ENCODE measurements at regions not wholly inside any gene's neighbourhood (a gene's known extent, or its start where the extent isn't known, plus 50 kb on each side); places are given as distances from the start of the nearest gene placed in this dataset.

DNA sequence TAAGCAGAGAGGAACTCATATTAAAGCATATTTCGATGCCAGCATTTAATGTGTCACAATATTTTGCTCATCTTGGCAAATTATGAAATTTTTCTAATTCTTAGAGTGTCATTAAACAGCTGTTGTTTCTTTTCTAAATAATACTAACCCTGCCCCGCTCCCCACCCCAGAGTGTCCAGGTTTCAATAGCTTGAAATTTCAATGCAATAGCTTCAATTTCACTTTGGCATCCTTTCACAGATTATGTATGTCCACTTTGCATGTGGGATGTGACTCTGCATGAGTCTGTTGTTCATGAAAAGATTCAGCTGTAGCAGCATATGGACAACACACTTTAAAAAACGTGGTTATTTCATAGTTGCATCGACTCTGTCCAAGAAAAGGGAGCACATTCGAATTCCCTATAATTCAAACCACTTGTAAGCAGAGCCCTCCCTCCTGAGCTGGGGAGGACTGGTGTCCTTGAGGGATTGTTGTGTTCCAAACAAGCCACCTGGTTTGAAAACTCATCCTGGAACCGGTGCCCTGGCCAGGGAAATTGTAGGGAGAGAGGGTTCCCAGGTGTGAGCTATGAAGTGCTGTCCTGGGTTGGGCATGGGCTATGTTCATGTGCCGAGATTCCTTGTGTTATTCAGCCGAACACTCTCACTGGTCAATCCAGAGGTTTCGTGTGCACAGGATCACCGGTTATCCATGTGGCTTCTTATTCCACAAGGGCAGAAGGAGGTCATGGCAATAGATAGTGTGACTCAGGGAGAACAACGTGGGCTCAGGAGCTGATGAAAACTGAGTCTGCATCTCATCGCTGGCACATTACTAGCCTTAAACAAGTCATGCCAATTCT lies 64.6 kb upstream of the CREB5 start:
- no peak overlapping the region for H3K4me3 ChIP-seq (replicated peaks; ENCODE audit: low read depth, low read length)
- peak; percentile 65 for DNase-seq (ENCODE audit: extremely low read depth, low read depth)
- TF ChIP-seq, protein P1, sequence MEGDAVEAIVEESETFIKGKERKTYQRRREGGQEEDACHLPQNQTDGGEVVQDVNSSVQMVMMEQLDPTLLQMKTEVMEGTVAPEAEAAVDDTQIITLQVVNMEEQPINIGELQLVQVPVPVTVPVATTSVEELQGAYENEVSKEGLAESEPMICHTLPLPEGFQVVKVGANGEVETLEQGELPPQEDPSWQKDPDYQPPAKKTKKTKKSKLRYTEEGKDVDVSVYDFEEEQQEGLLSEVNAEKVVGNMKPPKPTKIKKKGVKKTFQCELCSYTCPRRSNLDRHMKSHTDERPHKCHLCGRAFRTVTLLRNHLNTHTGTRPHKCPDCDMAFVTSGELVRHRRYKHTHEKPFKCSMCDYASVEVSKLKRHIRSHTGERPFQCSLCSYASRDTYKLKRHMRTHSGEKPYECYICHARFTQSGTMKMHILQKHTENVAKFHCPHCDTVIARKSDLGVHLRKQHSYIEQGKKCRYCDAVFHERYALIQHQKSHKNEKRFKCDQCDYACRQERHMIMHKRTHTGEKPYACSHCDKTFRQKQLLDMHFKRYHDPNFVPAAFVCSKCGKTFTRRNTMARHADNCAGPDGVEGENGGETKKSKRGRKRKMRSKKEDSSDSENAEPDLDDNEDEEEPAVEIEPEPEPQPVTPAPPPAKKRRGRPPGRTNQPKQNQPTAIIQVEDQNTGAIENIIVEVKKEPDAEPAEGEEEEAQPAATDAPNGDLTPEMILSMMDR (IDR thresholded peaks at IDR 0.05; ENCODE audit: low read depth, low read length, missing control alignments), result no peak

DNA sequence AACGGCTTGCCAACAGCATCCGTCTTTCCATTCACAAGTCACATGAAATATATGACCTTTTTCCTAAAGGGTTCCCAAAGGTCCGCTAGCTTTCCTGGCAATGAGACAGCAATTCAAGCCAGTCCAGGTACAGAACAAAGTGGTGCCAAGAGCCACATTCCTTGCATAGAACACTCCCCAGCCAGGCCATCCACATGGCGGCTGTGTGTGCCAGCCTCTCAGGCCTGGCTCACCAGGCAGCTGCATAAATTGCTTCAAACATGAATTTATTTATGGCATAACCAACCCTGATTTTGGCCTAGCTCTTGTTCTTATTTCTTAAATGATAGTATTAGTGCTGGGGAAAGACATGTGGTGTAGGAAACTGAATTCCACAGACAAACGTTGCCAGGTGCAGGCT lies 63.7 kb upstream of the CREB5 start:
- DNase-seq (ENCODE audit: extremely low read depth, low read depth), result no peak
- TF ChIP-seq, protein P1 (IDR thresholded peaks at IDR 0.05; ENCODE audit: low read depth, low read length, missing control alignments), result no peak
- H3K4me3 ChIP-seq (replicated peaks; ENCODE audit: low read depth, low read length), result no peak overlapping the region

DNA sequence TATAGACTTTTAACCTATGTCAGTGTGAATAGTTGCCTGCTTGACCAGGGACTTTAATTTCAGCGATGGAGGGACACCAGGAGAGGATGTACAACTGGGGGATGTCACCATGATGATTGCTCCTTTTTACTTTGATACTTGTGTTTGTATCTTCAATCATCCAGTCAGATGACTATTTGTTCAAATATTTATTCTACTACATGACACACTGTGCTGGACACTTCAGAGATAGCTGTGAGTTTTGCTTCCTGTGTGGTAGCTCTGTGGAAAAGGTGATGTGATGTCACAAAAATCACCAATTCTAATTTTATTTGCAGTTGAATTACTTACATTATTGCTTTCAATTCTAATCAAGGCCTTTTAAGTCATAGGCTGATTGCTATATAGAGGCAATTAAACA lies 62.7 kb upstream of the CREB5 start:
- TF ChIP-seq, protein P1 (IDR thresholded peaks at IDR 0.05; ENCODE audit: low read depth, low read length, missing control alignments), result no peak
- no peak for DNase-seq (ENCODE audit: extremely low read depth, low read depth)
- H3K4me3 ChIP-seq (replicated peaks; ENCODE audit: low read depth, low read length), result no peak overlapping the region

DNA sequence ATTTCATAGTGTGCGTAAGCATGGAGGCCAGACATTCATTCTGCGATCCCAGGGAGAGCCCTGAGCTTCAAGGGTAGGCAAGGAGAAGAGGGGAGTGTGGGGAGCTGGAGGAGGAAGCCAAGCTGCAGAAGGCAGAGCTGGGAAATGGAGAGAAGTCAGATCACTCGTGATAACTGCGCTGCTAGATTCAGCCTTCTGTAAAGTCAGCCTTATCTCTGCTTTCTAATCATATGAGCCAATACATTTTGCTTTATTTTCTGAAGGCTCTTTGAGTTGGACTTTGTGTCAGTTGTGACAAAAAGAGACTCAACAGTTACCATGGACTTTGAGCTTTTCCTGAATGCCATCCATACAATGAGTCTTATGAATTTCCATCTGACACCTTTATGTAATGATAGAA lies 61.7 kb upstream of the CREB5 start:
- TF ChIP-seq, protein P1 (IDR thresholded peaks at IDR 0.05; ENCODE audit: low read depth, low read length, missing control alignments), result no peak
- no peak for DNase-seq (ENCODE audit: extremely low read depth, low read depth)
- no peak overlapping the region for H3K4me3 ChIP-seq (replicated peaks; ENCODE audit: low read depth, low read length)

DNA sequence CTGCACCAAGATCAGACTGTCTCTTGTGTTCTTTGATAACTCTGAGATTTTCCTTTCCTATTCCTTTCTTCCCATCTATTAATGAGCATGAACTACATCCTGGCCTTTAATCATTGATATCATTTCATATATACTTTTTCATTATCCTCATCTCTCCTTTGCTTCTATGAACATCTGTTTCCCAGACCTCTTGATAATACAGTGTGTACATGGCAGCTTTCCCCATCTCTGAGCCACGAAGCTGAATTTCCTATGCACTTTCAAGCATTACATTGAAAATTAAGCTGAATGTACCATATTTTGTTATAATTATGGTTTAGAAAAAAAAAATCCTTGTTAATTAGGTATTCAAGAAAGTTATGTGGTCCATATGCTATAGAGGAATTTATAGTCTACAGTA lies 60.9 kb upstream of the CREB5 start:
- no peak overlapping the region for H3K4me3 ChIP-seq (replicated peaks; ENCODE audit: low read depth, low read length)
- TF ChIP-seq, protein P1 (IDR thresholded peaks at IDR 0.05; ENCODE audit: low read depth, low read length, missing control alignments), result no peak
- DNase-seq (ENCODE audit: extremely low read depth, low read depth), result no peak

DNA sequence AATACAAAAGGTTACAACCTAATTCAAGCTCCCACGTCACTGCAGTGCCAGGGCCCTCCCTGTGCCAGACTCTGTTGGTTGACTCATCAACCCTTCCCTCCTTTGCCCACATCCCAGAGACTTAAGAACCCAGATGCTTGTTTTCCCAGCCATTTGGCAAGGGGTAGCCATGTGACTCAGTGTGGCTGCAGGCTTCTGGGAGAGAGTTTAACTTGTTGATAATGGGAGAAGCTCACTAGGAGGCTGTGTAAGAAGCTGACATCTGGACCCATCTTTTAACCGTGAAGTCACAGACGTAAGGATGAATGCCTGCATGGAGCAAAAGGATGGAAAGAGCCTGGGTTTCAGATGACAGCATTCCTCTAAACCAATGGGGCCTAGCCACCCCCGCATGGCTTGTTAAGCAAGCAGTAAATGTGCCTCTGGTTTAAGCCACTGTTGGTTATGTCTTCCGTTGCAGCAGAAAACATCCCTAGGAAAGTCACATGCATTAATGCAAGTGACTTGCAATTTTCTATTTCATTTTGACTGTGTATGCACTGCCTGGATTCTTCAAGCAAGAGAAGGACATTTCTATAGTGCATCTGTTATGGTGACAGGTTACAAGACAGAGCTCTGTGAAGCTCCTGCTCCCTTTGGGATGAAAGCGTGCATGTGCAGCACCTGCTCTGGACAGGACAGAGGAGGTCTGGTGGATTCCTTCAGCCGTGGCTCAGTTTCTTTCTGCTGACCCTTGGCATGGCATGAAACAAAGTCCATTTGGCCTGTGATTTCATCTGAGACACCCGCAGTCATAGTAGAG lies 57.5 kb upstream of the CREB5 start:
- TF ChIP-seq, protein P1 (IDR thresholded peaks at IDR 0.05; ENCODE audit: low read depth, low read length, missing control alignments), result no peak
- no peak overlapping the region for H3K4me3 ChIP-seq (replicated peaks; ENCODE audit: low read depth, low read length)
- DNase-seq (ENCODE audit: extremely low read depth, low read depth), result peak; percentile 98

Data from HFF-Myc (cell line).